Osteoblast (primary cell): ENCODE measurements at regions not wholly inside any gene's neighbourhood (a gene's known extent, or its start where the extent isn't known, plus 50 kb on each side); places are given as distances from the start of the nearest gene placed in this dataset.

Experiments
- DNase-seq: peaks from one replicate; pipeline ENCODE4 v3.0.0; 2011; ENCODE audit warnings: low spot score, mixed read lengths; ENCODE audit not compliant: insufficient read length; ENCODE audit errors: missing footprints
- H2AFZ ChIP-seq: 2 replicates; pipeline ENCODE4 v1.6.0; 2011; ENCODE audit warnings: mild to moderate bottlenecking, low read length
- H3K27ac ChIP-seq: 2 replicates; pipeline ENCODE4 v1.5.1; 2011; ENCODE audit warnings: mild to moderate bottlenecking, low read depth, low read length, moderate library complexity
- H3K27me3 ChIP-seq: 2 replicates; pipeline ENCODE4 v1.6.0; 2012; ENCODE audit warnings: mild to moderate bottlenecking, control low read depth, inconsistent platforms, low read length, moderate library complexity; ENCODE audit not compliant: insufficient read depth
- H3K36me3 ChIP-seq: 2 replicates; pipeline ENCODE4 v1.5.1; 2011; ENCODE audit warnings: mild to moderate bottlenecking, low read length, control low read depth, moderate library complexity; ENCODE audit not compliant: insufficient read depth
- H3K4me1 ChIP-seq: 2 replicates; pipeline ENCODE4 v1.5.1; 2011; ENCODE audit warnings: mild to moderate bottlenecking, low read length, control low read depth, moderate library complexity; ENCODE audit not compliant: insufficient read depth
- H3K4me2 ChIP-seq: 2 replicates; pipeline ENCODE4 v1.6.0; 2011; ENCODE audit warnings: mild to moderate bottlenecking, low read length; ENCODE audit not compliant: insufficient read depth
- H3K4me3 ChIP-seq: fragments of 200-600 bp; sonication (generic); 3 replicates; pipeline ENCODE4 v1.5.1; 2012; ENCODE audit warnings: mild to moderate bottlenecking, low read length, inconsistent platforms; ENCODE audit not compliant: insufficient read depth
- H3K79me2 ChIP-seq: 2 replicates; pipeline ENCODE4 v1.6.0; 2012; ENCODE audit warnings: mild to moderate bottlenecking, low read length, control low read depth, inconsistent platforms; ENCODE audit not compliant: insufficient read depth
- H3K9me3 ChIP-seq: 2 replicates; pipeline ENCODE4 v1.5.1; 2011; ENCODE audit warnings: low read depth, low read length, control low read depth
- H4K20me1 ChIP-seq: 2 replicates; pipeline ENCODE4 v1.6.0; 2012; ENCODE audit warnings: mild to moderate bottlenecking, low read length, control low read depth; ENCODE audit not compliant: insufficient read depth
- TF ChIP-seq, protein P1 (sequence below): IDR thresholded peaks from 2 replicates; pipeline ENCODE4 v1.5.1; 2011; ENCODE audit warnings: mild to moderate bottlenecking, low read depth, low read length, moderate library complexity; ENCODE audit errors: extremely low read depth

DNA sequence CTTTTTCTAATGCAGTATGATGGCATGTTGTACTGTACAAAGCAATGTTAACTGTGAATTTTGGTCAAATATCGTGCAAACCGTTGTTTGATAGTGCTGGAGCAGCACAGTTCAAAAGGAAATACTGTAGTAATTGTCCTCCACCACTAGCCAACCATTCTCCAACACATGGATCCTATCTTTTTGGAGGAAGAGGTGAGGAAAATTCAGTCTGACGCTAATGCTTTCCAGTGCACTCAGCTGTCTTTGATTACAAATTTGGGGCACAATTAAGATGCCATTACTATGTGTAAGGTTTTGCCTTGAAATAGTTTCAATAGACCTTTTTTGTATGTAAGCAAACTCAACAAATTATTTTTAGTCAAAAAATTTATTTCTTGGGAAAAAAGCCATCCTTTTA is 240.5 kb upstream of the CCDC179 start:
- Histone ChIP-seq H3K27ac (no peak overlapping the region), H3K36me3 (no peaks in the 10 kb centered on the region), H3K4me1 (no peaks in the 10 kb centered on the region), H2AFZ (no peak overlapping the region), H3K79me2 (no peaks in the 10 kb centered on the region), H3K9me3 (no peaks in the 10 kb centered on the region), H3K4me2 (no peak overlapping the region), H4K20me1 (no peaks in the 10 kb centered on the region), H3K4me3 (no peak overlapping the region), H3K27me3 (no peaks in the 10 kb centered on the region)
- TF ChIP-seq, protein P1, sequence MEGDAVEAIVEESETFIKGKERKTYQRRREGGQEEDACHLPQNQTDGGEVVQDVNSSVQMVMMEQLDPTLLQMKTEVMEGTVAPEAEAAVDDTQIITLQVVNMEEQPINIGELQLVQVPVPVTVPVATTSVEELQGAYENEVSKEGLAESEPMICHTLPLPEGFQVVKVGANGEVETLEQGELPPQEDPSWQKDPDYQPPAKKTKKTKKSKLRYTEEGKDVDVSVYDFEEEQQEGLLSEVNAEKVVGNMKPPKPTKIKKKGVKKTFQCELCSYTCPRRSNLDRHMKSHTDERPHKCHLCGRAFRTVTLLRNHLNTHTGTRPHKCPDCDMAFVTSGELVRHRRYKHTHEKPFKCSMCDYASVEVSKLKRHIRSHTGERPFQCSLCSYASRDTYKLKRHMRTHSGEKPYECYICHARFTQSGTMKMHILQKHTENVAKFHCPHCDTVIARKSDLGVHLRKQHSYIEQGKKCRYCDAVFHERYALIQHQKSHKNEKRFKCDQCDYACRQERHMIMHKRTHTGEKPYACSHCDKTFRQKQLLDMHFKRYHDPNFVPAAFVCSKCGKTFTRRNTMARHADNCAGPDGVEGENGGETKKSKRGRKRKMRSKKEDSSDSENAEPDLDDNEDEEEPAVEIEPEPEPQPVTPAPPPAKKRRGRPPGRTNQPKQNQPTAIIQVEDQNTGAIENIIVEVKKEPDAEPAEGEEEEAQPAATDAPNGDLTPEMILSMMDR: no peak
- no peak for DNase-seq

DNA sequence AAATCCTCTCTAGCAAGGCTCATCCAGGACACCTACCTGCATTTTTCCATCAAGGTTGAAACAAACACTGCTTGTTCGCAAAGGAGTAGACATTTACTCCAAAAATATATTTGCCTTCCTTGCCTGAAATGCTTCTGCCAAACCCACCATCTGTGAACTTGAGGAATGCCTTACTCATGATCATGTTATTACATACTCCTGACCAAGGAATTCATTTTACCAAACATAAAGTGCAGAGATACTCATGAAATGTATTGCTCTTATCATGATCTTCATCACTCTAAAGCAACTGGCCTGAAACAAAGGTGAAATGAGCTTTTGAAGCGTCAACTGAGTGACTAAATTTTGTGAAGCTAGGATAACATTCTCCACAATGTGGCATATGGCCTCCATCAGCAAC is 243.1 kb upstream of the CCDC179 start:
- H3K4me2 ChIP-seq: no peak overlapping the region
- no peaks in the 10 kb centered on the region for H3K79me2 ChIP-seq
- H3K4me3 ChIP-seq: no peak overlapping the region
- TF ChIP-seq, protein P1: no peak
- no peaks in the 10 kb centered on the region for H4K20me1 ChIP-seq
- H3K9me3 ChIP-seq: no peaks in the 10 kb centered on the region
- H3K27ac ChIP-seq: no peak overlapping the region
- H3K4me1 ChIP-seq: no peaks in the 10 kb centered on the region
- DNase-seq: no peak
- no peak overlapping the region for H2AFZ ChIP-seq
- H3K27me3 ChIP-seq: no peaks in the 10 kb centered on the region
- no peaks in the 10 kb centered on the region for H3K36me3 ChIP-seq

- TF ChIP-seq, protein P1: no peak
- Histone ChIP-seq H4K20me1 (no peaks in the 10 kb centered on the region), H3K79me2 (no peaks in the 10 kb centered on the region), H2AFZ (no peak overlapping the region), H3K27me3 (no peaks in the 10 kb centered on the region), H3K4me2 (no peak overlapping the region), H3K4me1 (no peaks in the 10 kb centered on the region), H3K36me3 (no peaks in the 10 kb centered on the region), H3K27ac (no peak overlapping the region), H3K4me3 (no peak overlapping the region), H3K9me3 (no peaks in the 10 kb centered on the region)
- no peak for DNase-seq
Observed at GRCh38 chr11:23111527-23111926, 251.3 kb upstream of the CCDC179 start.

DNA sequence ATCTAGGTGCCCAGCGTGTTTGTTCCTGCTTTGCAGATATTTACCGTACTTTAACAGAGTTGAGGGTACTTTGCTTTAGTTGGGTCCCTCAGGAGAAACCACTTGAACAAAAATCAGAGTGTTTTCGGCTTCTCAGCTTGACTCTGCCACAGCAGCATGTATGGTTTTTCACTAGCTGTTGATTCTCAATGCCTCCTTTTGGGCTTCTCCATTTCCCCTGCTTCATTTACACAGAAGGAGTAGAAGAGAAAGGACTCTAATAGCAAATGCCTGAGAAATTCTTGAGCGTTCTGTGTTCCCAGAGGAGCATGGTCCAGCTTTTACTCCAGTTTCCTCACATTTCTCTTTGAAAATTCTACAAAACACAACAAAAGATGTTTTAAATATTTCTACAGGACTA is 252.1 kb upstream of the CCDC179 start:
- Histone ChIP-seq H3K27me3 (no peaks in the 10 kb centered on the region), H4K20me1 (no peaks in the 10 kb centered on the region), H3K9me3 (no peaks in the 10 kb centered on the region), H3K36me3 (no peaks in the 10 kb centered on the region), H3K4me2 (no peak overlapping the region), H2AFZ (no peak overlapping the region), H3K4me1 (no peaks in the 10 kb centered on the region), H3K27ac (no peak overlapping the region), H3K79me2 (no peaks in the 10 kb centered on the region), H3K4me3 (no peak overlapping the region)
- no peak for DNase-seq
- TF ChIP-seq, protein P1: no peak
